Sigmoid colon (tissue), 6 donors: ENCODE measurements at regions not wholly inside any gene's neighbourhood (a gene's known extent, or its start where the extent isn't known, plus 50 kb on each side); places are given as distances from the start of the nearest gene placed in this dataset.

ENCODE experiments used
- DNase-seq: peaks from one replicate; pipeline ENCODE4 v3.0.0-alpha.2; 2019
- H3K27ac ChIP-seq, 4 donors: fragments of 200-600 bp; sonication (generic); one replicate each; pipeline ENCODE4 v1.5.1; 2016 to 2019; ENCODE audit warnings: mild to moderate bottlenecking in 1 of 4
- H3K27me3 ChIP-seq, 3 donors: fragments of 200-600 bp; sonication (generic); one replicate each; pipeline ENCODE4 v1.5.1; 2019; ENCODE audit warnings: mild to moderate bottlenecking in 1 of 3
- H3K36me3 ChIP-seq, 4 donors: fragments of 200-600 bp; sonication (generic); one replicate each; pipeline ENCODE4 v1.5.1; 2016 to 2019
- H3K4me1 ChIP-seq, 4 donors: fragments of 200-600 bp; sonication (generic); one replicate each; pipeline ENCODE4 v1.5.1; 2017 to 2019
- H3K4me3 ChIP-seq, 4 donors: fragments of 200-600 bp; sonication (generic); one replicate each; pipeline ENCODE4 v1.5.1; 2017 to 2019; ENCODE audit warnings: mild to moderate bottlenecking in 2 of 4, moderate library complexity in 1 of 4
- H3K9me3 ChIP-seq, 4 donors: fragments of 200-600 bp in 3 of 4; sonication (generic) in 3 of 4; one replicate each; pipeline versions ENCODE4 v1.5.1 to v1.6.1; 2013 to 2019
- CTCF ChIP-seq, 4 experiments: fragments of 450-650 bp in 3 of 4; fragments of 200-600 bp in 1 of 4; IDR thresholded peaks; one replicate each; pipeline ENCODE4 v1.5.1; 2016 to 2019; ENCODE audit warnings: antibody characterized with exemption in 4 of 4, mild to moderate bottlenecking in 3 of 4, moderate library complexity in 2 of 4
- EP300 ChIP-seq, 4 donors: sonication (generic); formaldehyde crosslinking; IDR thresholded peaks; one replicate each; pipeline ENCODE4 v1.6.1; 2017; ENCODE audit warnings: antibody characterized with exemption in 4 of 4
- POLR2A ChIP-seq, 2 donors: fragments of 450-650 bp; IDR thresholded peaks; one replicate each; pipeline ENCODE4 v1.6.1; 2016; ENCODE audit warnings: antibody characterized with exemption in 2 of 2, mild to moderate bottlenecking in 2 of 2, moderate library complexity in 2 of 2
- POLR2AphosphoS5 ChIP-seq, 4 donors: sonication (generic); formaldehyde crosslinking; IDR thresholded peaks; one replicate each; pipeline ENCODE4 v1.6.1; 2017; ENCODE audit warnings: antibody characterized with exemption in 4 of 4
- WGBS, 2 donors: extraction: QIAGEN DNeasy Blood & Tissue Kit; methylation state at CpG; one replicate each; pipeline ENCODE4 v1.1.7; 2013; 5-methylcytosine and 5-hydroxymethylcytosine counted together
- intact Hi-C: fragments of 100-400 bp; cut with DNase I; formaldehyde crosslinking; loops from one replicate; pipeline ENCODE4 v1.15.1; 2023
- donor health status: healthy with polysubstance abuse.
- donor health status: healthy.

GRCh38 chr20:50252701-50253100 is 62.1 kb downstream of the CEBPB start:
- WGBS, 2 donors, result 83 to 88% methylated on average over 7 of the region's 7 CpGs
- no peak overlapping the region for H3K27ac ChIP-seq
- DNase-seq, result no peak
- intact Hi-C loops, result no loop called here
- TF ChIP-seq POLR2AphosphoS5 (IDR thresholded peaks at IDR 0.05) (no peak), POLR2A (IDR thresholded peaks at IDR 0.05) (no peak), CTCF (IDR thresholded peaks at IDR 0.05) (no peak), EP300 (IDR thresholded peaks at IDR 0.05) (no peak)
- H3K9me3 ChIP-seq, result no peaks in the 10 kb centered on the region
- H3K36me3 ChIP-seq, result no peaks in the 10 kb centered on the region
- H3K27me3 ChIP-seq, result no peaks in the 10 kb centered on the region
- H3K4me3 ChIP-seq, result no peak overlapping the region
- H3K4me1 ChIP-seq, result no peaks in the 10 kb centered on the region

GRCh38 chr20:50253101-50253500 is 62.5 kb downstream of the CEBPB start:
- TF ChIP-seq CTCF (IDR thresholded peaks at IDR 0.05) (no peak), POLR2A (IDR thresholded peaks at IDR 0.05) (no peak), POLR2AphosphoS5 (IDR thresholded peaks at IDR 0.05) (no peak), EP300 (IDR thresholded peaks at IDR 0.05) (no peak)
- Histone ChIP-seq H3K4me1 (no peaks in the 10 kb centered on the region), H3K36me3 (no peaks in the 10 kb centered on the region), H3K27me3 (no peaks in the 10 kb centered on the region), H3K27ac (no peak overlapping the region), H3K4me3 (no peak overlapping the region), H3K9me3 (no peaks in the 10 kb centered on the region)
- 96% methylated on average over 10 of the region's 10 CpGs for WGBS, 2 donors
- intact Hi-C loops, result no loop called here
- DNase-seq, result no peak

DNA sequence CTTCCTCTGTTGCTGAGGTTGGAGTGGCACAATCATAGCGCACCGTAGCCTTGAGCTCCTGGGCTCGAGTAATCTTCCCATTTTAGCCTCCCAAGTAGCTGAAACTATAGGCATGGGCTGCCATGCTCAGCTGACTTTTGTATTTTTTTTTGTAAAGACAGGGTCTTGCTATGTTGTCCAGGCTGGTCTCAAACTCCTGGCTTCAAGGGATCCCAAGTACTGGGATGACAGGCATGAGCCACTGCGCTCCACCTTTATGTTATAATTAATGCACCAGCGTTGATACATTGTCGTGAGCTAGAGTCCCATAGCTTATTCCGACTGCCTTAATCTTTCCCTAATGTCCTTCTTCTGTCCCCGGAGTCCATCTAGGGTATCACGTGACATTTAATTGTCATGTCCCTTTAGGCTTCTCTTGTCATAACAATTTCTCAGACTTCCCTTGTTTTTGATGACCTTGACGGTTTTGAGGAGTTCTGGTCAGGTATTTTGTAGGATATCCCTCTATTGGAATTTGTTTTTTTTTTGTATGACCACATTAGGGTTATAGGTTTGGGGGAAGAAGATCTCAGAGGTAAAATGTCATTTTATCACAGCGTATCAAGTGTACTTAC is 63.9 kb downstream of the CEBPB start:
- no peak overlapping the region for H3K4me3 ChIP-seq
- 89 to 90% methylated on average over 11 of the region's 11 CpGs for WGBS, 2 donors
- intact Hi-C loops, result no loop called here

GRCh38 chr20:50256577-50256976 is 65.9 kb downstream of the CEBPB start:
- Histone ChIP-seq H3K4me1 (peaks cover 0 to 10% (median 4%) of the 10 kb centered on the region in 4 donors), H3K27me3 (no peaks in the 10 kb centered on the region), H3K27ac (no peak overlapping the region), H3K36me3 (no peaks in the 10 kb centered on the region), H3K9me3 (no peaks in the 10 kb centered on the region), H3K4me3 (no peak overlapping the region)
- no peak for DNase-seq
- TF ChIP-seq CTCF (IDR thresholded peaks at IDR 0.05) (no peak), EP300 (IDR thresholded peaks at IDR 0.05) (no peak), POLR2A (IDR thresholded peaks at IDR 0.05) (no peak), POLR2AphosphoS5 (IDR thresholded peaks at IDR 0.05) (no peak)
- WGBS, 2 donors, result 66 to 67% methylated on average over 6 of the region's 6 CpGs
- intact Hi-C loops, result no loop called here

More for the DNA sequence above, 63.9 kb downstream of the CEBPB start:
- no peak overlapping the region for H3K27ac ChIP-seq
- no peak for DNase-seq
- no peaks in the 10 kb centered on the region for H3K27me3 ChIP-seq
- peaks cover 0 to 3% (median 0%) of the 10 kb centered on the region in 4 donors for H3K4me1 ChIP-seq
- H3K36me3 ChIP-seq, result no peaks in the 10 kb centered on the region
- no peaks in the 10 kb centered on the region for H3K9me3 ChIP-seq
- no peak for TF ChIP-seq POLR2A (IDR thresholded peaks at IDR 0.05)
- TF ChIP-seq CTCF (IDR thresholded peaks at IDR 0.05), result no peak
- TF ChIP-seq EP300 (IDR thresholded peaks at IDR 0.05), result no peak
- TF ChIP-seq POLR2AphosphoS5 (IDR thresholded peaks at IDR 0.05), result no peak

DNA sequence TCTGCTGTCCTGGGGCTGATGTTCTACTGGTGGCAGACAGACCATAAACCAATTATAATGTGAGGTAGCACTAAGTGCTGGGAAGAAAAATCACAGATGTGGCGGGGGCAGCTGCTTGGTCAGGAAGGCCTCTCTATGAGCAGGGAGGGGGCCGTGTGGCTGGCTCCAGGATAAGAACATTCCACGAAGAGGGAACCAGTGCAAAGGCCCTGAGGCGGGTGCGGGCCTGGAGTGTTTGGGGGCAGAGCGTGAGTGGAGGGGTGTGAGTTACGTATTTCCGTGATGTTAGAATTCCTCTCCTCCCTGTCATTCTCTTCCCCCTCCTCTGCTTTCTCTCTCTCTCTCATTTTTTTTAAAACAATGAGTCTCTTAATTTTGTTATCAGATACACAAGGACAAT is 67.2 kb downstream of the CEBPB start:
- Histone ChIP-seq H3K36me3 (no peaks in the 10 kb centered on the region), H3K4me3 (no peak overlapping the region), H3K4me1 (peaks cover 0 to 10% (median 4%) of the 10 kb centered on the region in 4 donors), H3K27ac (no peak overlapping the region), H3K27me3 (no peaks in the 10 kb centered on the region), H3K9me3 (no peaks in the 10 kb centered on the region)
- 87 to 96% methylated on average over 8 of the region's 8 CpGs for WGBS, 2 donors
- intact Hi-C loops, result no loop called here
- TF ChIP-seq POLR2A (IDR thresholded peaks at IDR 0.05), result no peak
- TF ChIP-seq CTCF (IDR thresholded peaks at IDR 0.05), result no peak
- TF ChIP-seq EP300 (IDR thresholded peaks at IDR 0.05), result no peak
- no peak for TF ChIP-seq POLR2AphosphoS5 (IDR thresholded peaks at IDR 0.05)
- DNase-seq, result no peak
